Peyer's patch (tissue), 4 donors: ENCODE measurements at regions not wholly inside any gene's neighbourhood (a gene's known extent, or its start where the extent isn't known, plus 50 kb on each side); places are given as distances from the start of the nearest gene placed in this dataset.

Source experiments
- CTCF ChIP-seq, 6 experiments: fragments of 450-650 bp in 4 of 6; fragments of 200-600 bp in 2 of 6; sonication (generic) in 1 of 6; IDR thresholded peaks; one replicate each; pipeline ENCODE4 v1.5.1; 2017 to 2019; ENCODE audit warnings: antibody characterized with exemption in 6 of 6, mild to moderate bottlenecking in 3 of 6, moderate library complexity in 1 of 6
- POLR2A ChIP-seq, 2 donors: fragments of 450-650 bp; IDR thresholded peaks; one replicate each; pipeline ENCODE4 v1.5.1; 2017; ENCODE audit warnings: antibody characterized with exemption in 2 of 2, mild to moderate bottlenecking in 2 of 2, moderate library complexity in 2 of 2

- no peak for TF ChIP-seq CTCF (IDR thresholded peaks at IDR 0.05)
- no peak for TF ChIP-seq POLR2A (IDR thresholded peaks at IDR 0.05)
These were observed 291.3 kb downstream of the ETNK1 start for GRCh38 chr12:22916241-22916640.
